ENCODE measurements at regions not wholly inside any gene's neighbourhood (a gene's known extent, or its start where the extent isn't known, plus 50 kb on each side); places are given as distances from the start of the nearest gene placed in this dataset.

- Histone ChIP-seq H3K4me1 (no peaks in the 10 kb centered on the region), H3K9me3 (no peaks in the 10 kb centered on the region), H3K27ac (no peak overlapping the region), H3K4me3 (no peak overlapping the region), H3K36me3 (no peaks in the 10 kb centered on the region), H3K27me3 (no peaks in the 10 kb centered on the region)
- no peak for DNase-seq
- intact Hi-C loops (cut with DNase I; ENCODE audit: low total_unique reads) = no loop called here
- TF ChIP-seq CTCF (IDR thresholded peaks at IDR 0.05) (no peak), POLR2A (IDR thresholded peaks at IDR 0.05) (no peak)
These were observed 69.5 kb upstream of the XPA start for GRCh38 chr9:97766610-97767009.

GRCh38 chr9:97767891-97768290 is 70.8 kb upstream of the XPA start:
- intact Hi-C loops (cut with DNase I; ENCODE audit: low total_unique reads) = no loop called here
- TF ChIP-seq POLR2A (IDR thresholded peaks at IDR 0.05) = no peak
- no peak for TF ChIP-seq CTCF (IDR thresholded peaks at IDR 0.05)

GRCh38 chr9:97768746-97769145 is 71.6 kb upstream of the XPA start:
- Histone ChIP-seq H3K27me3 (no peaks in the 10 kb centered on the region), H3K4me3 (no peak overlapping the region), H3K27ac (no peak overlapping the region), H3K9me3 (no peaks in the 10 kb centered on the region), H3K36me3 (no peaks in the 10 kb centered on the region), H3K4me1 (no peaks in the 10 kb centered on the region)
- DNase-seq = no peak
- intact Hi-C loops (cut with DNase I; ENCODE audit: low total_unique reads) = no loop called here
- TF ChIP-seq POLR2A (IDR thresholded peaks at IDR 0.05) (no peak), CTCF (IDR thresholded peaks at IDR 0.05) (no peak)

More at GRCh38 chr9:97767891-97768290, 70.8 kb upstream of the XPA start:
- no peak for DNase-seq
- Histone ChIP-seq H3K27me3 (no peaks in the 10 kb centered on the region), H3K4me1 (no peaks in the 10 kb centered on the region), H3K27ac (no peak overlapping the region), H3K9me3 (no peaks in the 10 kb centered on the region), H3K4me3 (no peak overlapping the region), H3K36me3 (no peaks in the 10 kb centered on the region)

- DNase-seq = no peak
- Histone ChIP-seq H3K9me3 (no peaks in the 10 kb centered on the region), H3K4me1 (no peaks in the 10 kb centered on the region), H3K4me3 (no peak overlapping the region), H3K27ac (no peak overlapping the region), H3K36me3 (no peaks in the 10 kb centered on the region), H3K27me3 (no peaks in the 10 kb centered on the region)
- TF ChIP-seq POLR2A (IDR thresholded peaks at IDR 0.05) = no peak
- no peak for TF ChIP-seq CTCF (IDR thresholded peaks at IDR 0.05)
- intact Hi-C loops (cut with DNase I; ENCODE audit: low total_unique reads) = no loop called here
These were observed 72.1 kb upstream of the XPA start for GRCh38 chr9:97769208-97769607.

- no peaks in the 10 kb centered on the region for H3K9me3 ChIP-seq
- no peaks in the 10 kb centered on the region for H3K27me3 ChIP-seq
- no peak for DNase-seq
- no peaks in the 10 kb centered on the region for H3K36me3 ChIP-seq
- H3K4me1 ChIP-seq = no peaks in the 10 kb centered on the region
- no peak for TF ChIP-seq POLR2A (IDR thresholded peaks at IDR 0.05)
- no peak for TF ChIP-seq CTCF (IDR thresholded peaks at IDR 0.05)
- H3K27ac ChIP-seq = no peak overlapping the region
- intact Hi-C loops (cut with DNase I; ENCODE audit: low total_unique reads) = no loop called here
- no peak overlapping the region for H3K4me3 ChIP-seq
These were observed 73.8 kb upstream of the XPA start for GRCh38 chr9:97770808-97771372.

All from uterus (tissue), 3 donors.